ENCODE measurements at regions not wholly inside any gene's neighbourhood (a gene's known extent, or its start where the extent isn't known, plus 50 kb on each side); places are given as distances from the start of the nearest gene placed in this dataset.

GRCh38 chr1:234877761-234878160, 250.9 kb downstream of the TOMM20 start:
- Histone ChIP-seq H3K27ac (ENCODE audit: insufficient read depth in 1 of 2, low read depth in 1 of 2, low read length in 2 of 2, poor library complexity in 1 of 2, severe bottlenecking in 2 of 2) (peak overlapping the region in 1 of 2 experiments; percentile 12), H3K9me3 (ENCODE audit: control extremely low read depth in 1 of 5, control insufficient read depth in 4 of 5, insufficient read depth in 2 of 5, low read depth in 1 of 5, low read length in 4 of 5) (no peaks in the 10 kb centered on the region), H3K4me1 (ENCODE audit: control extremely low read depth in 1 of 4, control insufficient read depth in 4 of 4, insufficient read depth in 4 of 4, low read length in 3 of 4) (peaks cover 23 to 96% (median 87%) of the 10 kb centered on the region in 4 experiments), H3K27me3 (replicated peaks in 2 of 5; ENCODE audit: control insufficient read depth in 4 of 5, insufficient read depth in 5 of 5, low read length in 4 of 5) (no peaks in the 10 kb centered on the region), H3K4me3 (ENCODE audit: control insufficient read depth in 1 of 7, extremely low read depth in 1 of 7, insufficient read depth in 4 of 7, low read depth in 2 of 7, low read length in 6 of 7) (no peak overlapping the region), H3K36me3 (ENCODE audit: control insufficient read depth in 4 of 4, insufficient read depth in 4 of 4, low read length in 3 of 4) (no peaks in the 10 kb centered on the region)
- ChIA-PET POLR2A (no interaction called here), CTCF (interaction anchor here (0.7 to 0.9 kb wide), 3 partner anchors 17 to 48 kb away, joined by 3 read pairs; no protein-coding TSS in a partner anchor)
- no peak for DNase-seq
- 92% methylated on average over 6 of the region's 7 CpGs for WGBS (ENCODE audit: insufficient coverage)

DNA sequence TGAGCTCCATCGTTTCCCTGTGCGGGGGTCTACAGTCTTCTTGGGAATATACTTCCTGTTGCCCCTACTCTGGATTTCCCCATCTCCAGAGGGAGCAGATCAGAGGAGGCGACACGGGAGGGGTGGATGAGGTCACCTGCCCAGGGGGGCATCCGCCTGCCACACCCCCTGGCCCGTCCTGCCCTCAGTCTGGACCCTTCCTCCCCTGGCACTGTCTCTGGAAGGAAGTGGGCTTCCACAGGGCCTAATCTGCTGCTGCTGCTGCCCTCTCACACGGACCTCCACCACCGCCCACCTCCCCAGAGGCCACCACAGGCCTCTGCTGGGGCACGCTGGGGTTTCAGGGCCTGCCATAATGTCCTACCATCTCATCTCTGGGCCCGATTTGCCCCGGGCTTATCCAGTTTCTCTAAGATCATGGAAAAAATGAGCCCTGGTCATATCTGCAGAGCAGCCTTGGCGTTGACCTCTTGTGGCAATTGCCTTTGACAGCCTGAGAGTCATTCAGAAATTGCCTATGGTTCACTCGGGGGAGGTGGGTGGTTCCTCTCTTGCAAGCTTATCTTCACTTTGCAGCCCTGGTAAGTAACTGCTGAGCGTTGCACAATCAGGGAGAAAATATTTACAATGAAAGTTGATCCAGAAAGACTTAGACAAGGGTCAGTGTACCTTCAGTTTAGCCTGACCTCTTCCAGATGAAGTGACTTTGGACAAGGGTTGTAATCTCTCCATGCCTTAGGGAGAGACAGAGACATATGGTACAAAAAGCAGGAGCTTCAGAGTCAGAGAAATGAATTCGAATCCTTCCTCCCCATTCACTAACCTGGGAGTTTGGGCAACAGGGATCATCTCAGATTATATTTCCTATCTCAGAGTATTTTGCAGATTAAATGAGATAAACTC, 252.4 kb downstream of the TOMM20 start:
- ChIA-PET CTCF (interaction anchor here (0.5 to 2.0 kb wide), 15 partner anchors 12 to 279 kb away, joined by 3 to 8 read pairs (median 3); no protein-coding TSS in a partner anchor), POLR2A (interaction anchor here (0.7 to 1.2 kb wide), 5 partner anchors 86 to 268 kb away, joined by 3 to 6 read pairs (median 4); no protein-coding TSS in a partner anchor)
- Histone ChIP-seq H3K4me1 (ENCODE audit: control extremely low read depth in 1 of 4, control insufficient read depth in 4 of 4, insufficient read depth in 4 of 4, low read length in 3 of 4) (peaks cover 21 to 89% (median 80%) of the 10 kb centered on the region in 4 experiments), H3K36me3 (ENCODE audit: control insufficient read depth in 4 of 4, insufficient read depth in 4 of 4, low read length in 3 of 4) (no peaks in the 10 kb centered on the region), H3K9me3 (ENCODE audit: control extremely low read depth in 1 of 5, control insufficient read depth in 4 of 5, insufficient read depth in 2 of 5, low read depth in 1 of 5, low read length in 4 of 5) (no peaks in the 10 kb centered on the region), H3K27me3 (replicated peaks in 2 of 5; ENCODE audit: control insufficient read depth in 4 of 5, insufficient read depth in 5 of 5, low read length in 4 of 5) (no peaks in the 10 kb centered on the region), H3K27ac (ENCODE audit: insufficient read depth in 1 of 2, low read depth in 1 of 2, low read length in 2 of 2, poor library complexity in 1 of 2, severe bottlenecking in 2 of 2) (peak overlapping the region; percentile 64 to 88), H3K4me3 (ENCODE audit: control insufficient read depth in 1 of 7, extremely low read depth in 1 of 7, insufficient read depth in 4 of 7, low read depth in 2 of 7, low read length in 6 of 7) (no peak overlapping the region)
- peak; percentile 90 to 99 (median 98) for DNase-seq
- 13% methylated on average over 12 of the region's 15 CpGs for WGBS (ENCODE audit: insufficient coverage)

- Histone ChIP-seq H3K4me1 (ENCODE audit: control extremely low read depth in 1 of 4, control insufficient read depth in 4 of 4, insufficient read depth in 4 of 4, low read length in 3 of 4) (peaks cover 19 to 81% (median 74%) of the 10 kb centered on the region in 4 experiments), H3K27ac (ENCODE audit: insufficient read depth in 1 of 2, low read depth in 1 of 2, low read length in 2 of 2, poor library complexity in 1 of 2, severe bottlenecking in 2 of 2) (peak overlapping the region; percentile 64 to 88)
Measured at GRCh38 chr1:234875328-234875952, 253.2 kb downstream of the TOMM20 start.

DNA sequence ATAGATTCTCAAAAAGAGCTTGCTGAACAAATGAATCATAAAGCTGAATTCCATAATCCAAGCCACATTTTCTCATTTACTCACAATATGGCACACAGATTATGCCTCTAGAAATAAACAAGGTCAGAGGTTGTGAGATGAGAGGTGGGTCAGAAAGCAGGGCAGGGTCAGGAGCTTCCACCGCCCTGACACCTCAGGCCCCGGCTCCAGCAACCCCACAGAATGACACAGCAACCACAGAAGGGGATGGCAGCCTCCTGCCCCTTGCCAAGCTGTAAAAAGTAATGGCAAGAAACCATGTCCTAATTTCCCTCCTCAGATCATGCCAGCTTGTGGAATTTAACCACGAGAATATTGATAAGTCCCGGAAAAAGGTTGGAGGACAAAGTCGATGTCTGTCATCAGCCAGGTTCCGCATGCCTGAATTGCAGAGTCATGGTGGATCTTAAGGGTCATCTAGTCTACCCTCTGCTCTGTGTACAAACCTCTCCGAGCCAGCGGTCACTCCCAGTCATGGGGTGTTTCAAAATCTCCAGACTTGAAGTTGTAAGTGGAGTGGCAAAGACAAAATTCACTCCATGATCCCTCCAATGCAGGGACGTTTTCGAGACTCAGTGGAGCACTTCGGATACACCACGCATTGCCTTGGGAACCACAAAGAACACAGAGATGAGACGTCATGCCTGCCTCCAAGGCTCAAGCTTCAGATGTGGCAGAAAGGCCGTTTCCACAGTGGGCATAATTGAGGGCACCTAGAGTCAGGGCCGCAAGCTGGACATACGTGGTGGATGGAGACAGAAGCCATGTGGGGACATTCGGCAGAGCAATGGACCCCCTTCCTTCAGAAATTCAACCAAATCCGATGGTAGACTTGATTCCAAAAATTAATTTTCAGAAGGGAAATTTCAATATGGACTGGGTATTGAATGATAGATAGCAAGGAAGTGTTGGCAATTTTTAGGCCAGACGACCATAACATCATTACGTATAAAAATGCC, 254.0 kb downstream of the TOMM20 start:
- WGBS (ENCODE audit: insufficient coverage) = 64% methylated on average over 14 of the region's 20 CpGs
- peaks cover 19 to 73% (median 67%) of the 10 kb centered on the region in 4 experiments for H3K4me1 ChIP-seq (ENCODE audit: control extremely low read depth in 1 of 4, control insufficient read depth in 4 of 4, insufficient read depth in 4 of 4, low read length in 3 of 4)
- POLR2A ChIA-PET = interaction anchor here (0.7 to 1.0 kb wide), 4 partner anchors 151 to 263 kb away, joined by 3 read pairs; no protein-coding TSS in a partner anchor
- peak in 2 of 3 donors; percentile 58 to 71 for DNase-seq
- CTCF ChIA-PET = interaction anchor here (0.6 to 2.0 kb wide), 13 partner anchors 11 to 277 kb away, joined by 3 to 8 read pairs (median 3); no protein-coding TSS in a partner anchor
- H3K27ac ChIP-seq (ENCODE audit: insufficient read depth in 1 of 2, low read depth in 1 of 2, low read length in 2 of 2, poor library complexity in 1 of 2, severe bottlenecking in 2 of 2) = peak overlapping the region in 1 of 2 experiments; percentile 60
- H3K36me3 ChIP-seq (ENCODE audit: control insufficient read depth in 4 of 4, insufficient read depth in 4 of 4, low read length in 3 of 4) = no peaks in the 10 kb centered on the region
- peak overlapping the region in 1 of 7 experiments; percentile 11 for H3K4me3 ChIP-seq (ENCODE audit: control insufficient read depth in 1 of 7, extremely low read depth in 1 of 7, insufficient read depth in 4 of 7, low read depth in 2 of 7, low read length in 6 of 7)
- no peaks in the 10 kb centered on the region for H3K27me3 ChIP-seq (replicated peaks in 2 of 5; ENCODE audit: control insufficient read depth in 4 of 5, insufficient read depth in 5 of 5, low read length in 4 of 5)
- H3K9me3 ChIP-seq (ENCODE audit: control extremely low read depth in 1 of 5, control insufficient read depth in 4 of 5, insufficient read depth in 2 of 5, low read depth in 1 of 5, low read length in 4 of 5) = no peaks in the 10 kb centered on the region

More at GRCh38 chr1:234875328-234875952, 253.2 kb downstream of the TOMM20 start:
- H3K27me3 ChIP-seq (replicated peaks in 2 of 5; ENCODE audit: control insufficient read depth in 4 of 5, insufficient read depth in 5 of 5, low read length in 4 of 5) = no peaks in the 10 kb centered on the region
- no peaks in the 10 kb centered on the region for H3K36me3 ChIP-seq (ENCODE audit: control insufficient read depth in 4 of 4, insufficient read depth in 4 of 4, low read length in 3 of 4)
- POLR2A ChIA-PET = interaction anchor here (0.8 kb wide), 1 partner anchor 87 kb away, joined by 4 read pairs; no protein-coding TSS in a partner anchor
- 57% methylated on average over 15 of the region's 17 CpGs for WGBS (ENCODE audit: insufficient coverage)
- H3K9me3 ChIP-seq (ENCODE audit: control extremely low read depth in 1 of 5, control insufficient read depth in 4 of 5, insufficient read depth in 2 of 5, low read depth in 1 of 5, low read length in 4 of 5) = no peaks in the 10 kb centered on the region
- peak in 1 of 3 donors; percentile 55 for DNase-seq
- H3K4me3 ChIP-seq (ENCODE audit: control insufficient read depth in 1 of 7, extremely low read depth in 1 of 7, insufficient read depth in 4 of 7, low read depth in 2 of 7, low read length in 6 of 7) = no peak overlapping the region
- CTCF ChIA-PET = interaction anchor here (0.9 to 2.0 kb wide), 7 partner anchors 12 to 278 kb away, joined by 3 to 5 read pairs (median 3); no protein-coding TSS in a partner anchor

GRCh38 chr1:234871710-234872271, 256.8 kb downstream of the TOMM20 start:
- H3K4me3 ChIP-seq (ENCODE audit: control insufficient read depth in 1 of 7, extremely low read depth in 1 of 7, insufficient read depth in 4 of 7, low read depth in 2 of 7, low read length in 6 of 7) = no peak overlapping the region
- H3K4me1 ChIP-seq (ENCODE audit: control extremely low read depth in 1 of 4, control insufficient read depth in 4 of 4, insufficient read depth in 4 of 4, low read length in 3 of 4) = peaks cover 19 to 66% (median 49%) of the 10 kb centered on the region in 4 experiments
- H3K27ac ChIP-seq (ENCODE audit: insufficient read depth in 1 of 2, low read depth in 1 of 2, low read length in 2 of 2, poor library complexity in 1 of 2, severe bottlenecking in 2 of 2) = peak overlapping the region in 1 of 2 experiments; percentile 36
- WGBS (ENCODE audit: insufficient coverage) = 66% methylated on average over 4 of the region's 6 CpGs
- no peak for DNase-seq
- ChIA-PET CTCF (no interaction called here), POLR2A (no interaction called here)
- no peaks in the 10 kb centered on the region for H3K36me3 ChIP-seq (ENCODE audit: control insufficient read depth in 4 of 4, insufficient read depth in 4 of 4, low read length in 3 of 4)
- no peaks in the 10 kb centered on the region for H3K9me3 ChIP-seq (ENCODE audit: control extremely low read depth in 1 of 5, control insufficient read depth in 4 of 5, insufficient read depth in 2 of 5, low read depth in 1 of 5, low read length in 4 of 5)
- no peaks in the 10 kb centered on the region for H3K27me3 ChIP-seq (replicated peaks in 2 of 5; ENCODE audit: control insufficient read depth in 4 of 5, insufficient read depth in 5 of 5, low read length in 4 of 5)
